Central memory CD4-positive, alpha-beta T cell (primary cell): ENCODE measurements at regions not wholly inside any gene's neighbourhood (a gene's known extent, or its start where the extent isn't known, plus 50 kb on each side); places are given as distances from the start of the nearest gene placed in this dataset.
A peak's percentile ranks its signal among the peaks of the same experiment; 100 is the strongest.

Experiments used
- DNase-seq: peaks from one replicate; pipeline ENCODE4 v3.0.0; 2022

GRCh38 chr2:177088529-177088928 lies 124.1 kb upstream of the HNRNPA3 start:
- DNase-seq = no peak

GRCh38 chr2:177090967-177091366 lies 121.6 kb upstream of the HNRNPA3 start:
- DNase-seq = no peak

GRCh38 chr2:177093371-177093770 lies 119.2 kb upstream of the HNRNPA3 start:
- DNase-seq = no peak

- DNase-seq = no peak
These were observed 114.5 kb upstream of the HNRNPA3 start for GRCh38 chr2:177098001-177098613.

GRCh38 chr2:177101930-177102329 lies 110.7 kb upstream of the HNRNPA3 start:
- DNase-seq = no peak

GRCh38 chr2:177106212-177106611 lies 106.4 kb upstream of the HNRNPA3 start:
- DNase-seq = no peak

- DNase-seq = no peak
These were observed 103.7 kb upstream of the HNRNPA3 start for GRCh38 chr2:177108890-177109289.

- no peak for DNase-seq
These were observed 97.9 kb upstream of the HNRNPA3 start for GRCh38 chr2:177114712-177115111.

GRCh38 chr2:177117755-177118154 lies 94.8 kb upstream of the HNRNPA3 start:
- DNase-seq = no peak

GRCh38 chr2:177118636-177119035 lies 94.0 kb upstream of the HNRNPA3 start:
- DNase-seq = no peak

- DNase-seq = no peak
These were observed 93.5 kb upstream of the HNRNPA3 start for GRCh38 chr2:177119099-177119498.

- DNase-seq = no peak
These were observed 89.5 kb upstream of the HNRNPA3 start for GRCh38 chr2:177123048-177123447.

GRCh38 chr2:177124371-177124770 lies 88.2 kb upstream of the HNRNPA3 start:
- no peak for DNase-seq

GRCh38 chr2:177127821-177128220 lies 84.8 kb upstream of the HNRNPA3 start:
- no peak for DNase-seq

- DNase-seq = no peak
These were observed 83.0 kb upstream of the HNRNPA3 start for GRCh38 chr2:177129610-177130009.

GRCh38 chr2:177131858-177132257 lies 80.7 kb upstream of the HNRNPA3 start:
- DNase-seq = no peak

- no peak for DNase-seq
These were observed 73.8 kb upstream of the HNRNPA3 start for GRCh38 chr2:177138823-177139222.

- DNase-seq = no peak
These were observed 70.7 kb upstream of the HNRNPA3 start for GRCh38 chr2:177141866-177142265.

GRCh38 chr2:177143444-177143843 lies 69.2 kb upstream of the HNRNPA3 start:
- no peak for DNase-seq

GRCh38 chr2:177147093-177147694 lies 65.4 kb upstream of the HNRNPA3 start:
- peak; percentile 34 for DNase-seq

- DNase-seq = no peak
These were observed 64.7 kb upstream of the HNRNPA3 start for GRCh38 chr2:177147834-177148445.

- peak; percentile 65 for DNase-seq
These were observed 64.0 kb upstream of the HNRNPA3 start for GRCh38 chr2:177148477-177149154.

GRCh38 chr2:177149155-177149503 lies 63.5 kb upstream of the HNRNPA3 start:
- DNase-seq = no peak

- DNase-seq = no peak
These were observed 58.8 kb upstream of the HNRNPA3 start for GRCh38 chr2:177153805-177154204.
